ENCODE measurements at regions not wholly inside any gene's neighbourhood (a gene's known extent, or its start where the extent isn't known, plus 50 kb on each side); places are given as distances from the start of the nearest gene placed in this dataset.
A peak's percentile ranks its signal among the peaks of the same experiment; 100 is the strongest.
"Not testable (repeated sequence)": the region's sequence is repeated elsewhere in the genome, so short reads cannot be mapped to it uniquely, and the experiment has no call there.

DNA sequence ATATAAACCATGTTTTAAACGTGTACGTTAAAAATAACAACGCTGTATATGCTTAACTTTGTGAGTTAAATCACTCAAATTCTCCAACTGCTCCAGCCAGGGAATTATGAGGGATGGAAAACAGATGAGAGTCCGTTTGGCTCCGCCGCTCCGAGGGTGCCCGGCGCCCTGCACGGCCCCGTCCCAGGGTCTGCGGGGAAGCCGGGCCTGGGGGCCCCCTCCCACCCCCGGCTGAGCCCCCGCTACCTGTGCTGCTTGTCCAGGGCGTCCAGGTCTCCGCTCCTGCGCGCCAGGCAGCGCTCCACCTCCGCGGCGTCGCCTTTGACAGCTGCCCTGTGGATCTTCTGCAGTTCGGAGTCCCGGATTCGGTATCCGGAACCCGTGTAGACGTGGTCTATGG, 415.5 kb downstream of the FOXD4L4 start:
- DNase-seq = not testable (repeated sequence)

DNA sequence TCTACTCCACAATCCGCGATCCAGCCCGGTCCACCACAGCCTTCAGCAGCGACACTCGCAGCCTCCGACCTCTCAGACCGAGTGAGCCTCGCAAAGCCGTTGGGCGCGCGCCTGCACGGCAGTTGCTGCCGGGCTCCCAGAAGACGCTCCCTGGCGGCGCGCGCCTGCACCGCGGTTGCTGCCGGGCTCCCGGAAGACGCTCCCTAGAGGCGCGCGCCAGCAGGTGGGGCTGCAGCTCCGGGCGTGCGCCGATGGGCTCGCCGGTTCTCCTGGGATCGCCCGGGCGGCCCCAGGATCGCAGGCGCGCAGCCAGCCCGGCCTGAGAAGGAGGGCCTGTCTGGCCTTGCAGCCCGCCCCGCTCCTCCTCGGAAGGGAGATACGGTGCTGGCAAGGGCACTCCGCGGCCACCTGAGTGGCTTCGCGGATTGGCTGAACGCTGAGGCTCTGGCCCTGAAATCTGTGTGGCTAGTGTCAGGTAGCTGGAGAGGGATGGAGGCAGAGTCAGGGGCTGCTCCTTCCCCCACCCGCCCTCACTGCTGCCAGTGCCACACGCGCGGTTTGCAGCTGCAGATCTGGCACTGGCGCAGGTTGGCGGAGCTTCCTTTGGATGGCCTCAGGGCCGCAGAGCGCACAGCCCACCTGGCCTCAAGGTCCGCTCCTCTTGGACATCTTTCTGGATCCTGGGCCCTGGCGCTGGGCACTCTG, 416.2 kb downstream of the FOXD4L4 start:
- DNase-seq = peak; percentile 33

DNA sequence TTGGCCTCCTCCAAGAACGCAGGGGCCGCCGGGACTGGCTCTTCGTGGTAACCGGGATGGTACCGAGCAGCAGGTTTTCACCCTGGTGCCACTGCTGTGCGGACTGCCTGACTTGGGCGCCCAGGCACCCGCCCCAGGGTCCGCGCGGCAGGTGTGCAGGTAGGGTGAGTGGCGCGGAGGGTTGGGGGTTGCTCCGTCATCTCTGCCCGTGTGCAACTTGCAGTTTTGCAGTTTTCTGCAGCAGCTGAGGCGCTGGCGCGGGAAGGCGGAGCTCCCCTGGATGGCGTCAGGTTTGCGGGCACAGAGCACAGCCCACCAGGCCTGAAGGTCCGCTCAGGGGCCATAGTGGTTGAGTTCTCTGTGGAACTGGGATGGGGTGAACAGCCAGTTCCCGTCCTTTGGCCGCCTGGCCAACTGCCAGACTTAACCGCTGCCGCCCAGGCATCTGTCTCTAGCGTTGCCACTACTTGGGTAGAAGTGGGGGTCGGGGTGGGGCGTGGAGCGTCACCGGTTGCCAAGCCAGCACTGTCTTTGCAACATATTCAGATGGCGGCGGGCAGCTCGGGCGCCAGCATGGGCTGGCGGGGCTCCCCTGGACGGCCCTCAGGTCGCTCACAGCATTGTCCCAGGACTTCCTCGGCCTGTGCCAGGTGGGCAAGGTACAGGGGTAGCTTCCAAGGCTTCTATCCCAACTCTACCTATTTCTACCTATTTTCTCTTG, 417.2 kb downstream of the FOXD4L4 start:
- peak; percentile 19 for DNase-seq

DNA sequence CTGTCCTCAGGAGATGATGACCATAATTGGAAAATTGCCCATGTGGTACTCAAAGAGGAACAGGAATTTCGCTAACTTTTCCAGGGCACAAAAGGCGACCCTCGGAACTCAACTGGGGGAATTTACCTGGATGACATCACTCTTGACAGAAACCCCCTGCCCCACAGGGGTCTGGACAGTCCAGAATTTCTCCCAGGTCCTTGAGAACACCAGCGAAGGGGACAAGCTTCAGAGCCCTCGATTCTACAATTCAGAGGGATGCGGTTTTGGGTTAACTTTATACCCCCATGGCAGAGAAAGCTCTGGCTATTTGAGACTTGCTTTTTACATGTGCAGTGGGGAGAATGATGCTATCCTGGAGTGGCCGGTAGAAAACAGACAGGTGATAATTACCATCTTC, 445.4 kb downstream of the FOXD4L4 start:
- not testable (repeated sequence) for DNase-seq

DNA sequence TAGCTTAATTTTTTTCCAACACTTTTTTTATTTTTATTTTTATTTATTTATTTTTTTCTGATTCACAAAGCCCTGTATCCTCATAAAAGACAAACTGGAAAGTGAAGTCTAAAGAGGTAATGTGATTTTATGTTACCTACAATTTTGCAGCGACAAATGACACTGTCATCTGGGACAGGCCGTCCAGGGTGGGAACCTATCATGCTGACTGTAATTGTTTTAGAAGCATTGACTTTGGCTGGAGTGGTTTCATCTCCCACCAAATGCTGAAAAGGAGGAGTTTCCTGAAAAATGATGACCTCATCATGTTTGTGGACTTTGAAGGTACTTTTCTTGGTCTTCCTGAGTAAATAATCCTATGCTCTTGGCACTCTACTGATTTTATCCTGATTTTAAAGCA, 446.7 kb downstream of the FOXD4L4 start:
- DNase-seq = not testable (repeated sequence)

DNA sequence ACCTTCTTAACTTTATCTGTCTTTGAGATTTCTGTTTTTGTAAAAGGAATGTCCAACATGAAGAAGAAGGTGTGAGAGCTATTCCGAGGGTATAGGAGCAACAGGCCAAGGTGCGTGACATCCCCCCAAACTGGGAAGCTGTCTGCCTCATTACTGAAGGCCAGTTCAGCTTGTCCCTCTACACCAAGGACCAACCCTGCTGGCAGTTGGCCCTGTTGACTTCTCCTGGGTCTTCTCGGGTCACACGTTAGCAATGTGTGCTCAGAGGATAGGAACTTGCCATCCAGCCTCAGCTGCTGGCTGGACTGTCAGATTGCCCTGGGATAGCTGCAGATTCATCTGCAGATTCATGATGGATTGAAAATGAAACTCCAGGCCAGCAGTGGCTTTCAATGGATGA, 460.3 kb downstream of the FOXD4L4 start:
- DNase-seq = not testable (repeated sequence)

DNA sequence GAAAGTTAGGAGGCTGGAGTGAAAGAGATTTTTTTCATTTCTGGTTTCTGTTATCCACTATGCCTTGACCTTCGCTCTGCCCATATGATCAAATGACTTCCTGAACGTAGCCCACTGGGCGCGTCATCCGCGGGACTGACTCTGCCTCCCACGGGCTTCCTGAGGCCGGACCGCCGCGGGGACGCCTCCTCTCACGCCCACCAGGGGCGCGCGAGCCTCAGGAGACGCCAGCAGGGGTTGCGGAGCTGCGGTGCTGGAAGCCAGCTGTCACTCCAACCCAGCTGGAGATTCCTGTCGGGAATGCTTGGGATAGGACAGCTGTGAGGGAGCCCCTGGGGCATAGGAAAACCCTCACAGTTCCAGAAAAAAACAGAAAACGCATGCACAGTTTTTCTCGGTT, 461.5 kb downstream of the FOXD4L4 start:
- DNase-seq = not testable (repeated sequence)

DNA sequence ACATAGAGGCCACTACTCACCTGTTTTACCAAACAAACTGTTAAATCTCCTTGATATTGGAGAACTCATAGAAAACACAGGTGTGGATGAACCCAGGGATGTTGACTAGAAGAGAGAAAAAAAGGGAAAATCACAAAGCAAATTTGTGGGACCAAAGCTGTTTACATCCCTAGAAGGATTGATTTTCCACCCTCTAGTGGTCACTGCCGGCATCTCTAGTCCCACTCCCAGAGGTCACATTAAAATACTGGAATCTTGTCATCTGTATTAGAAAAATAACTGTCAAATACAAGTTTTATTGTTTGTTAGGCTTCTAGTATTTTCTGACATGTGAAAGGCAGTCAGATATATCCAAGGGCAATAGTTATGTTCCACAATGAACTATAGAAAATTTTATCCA, 469.7 kb downstream of the FOXD4L4 start:
- not testable (repeated sequence) for DNase-seq

DNA sequence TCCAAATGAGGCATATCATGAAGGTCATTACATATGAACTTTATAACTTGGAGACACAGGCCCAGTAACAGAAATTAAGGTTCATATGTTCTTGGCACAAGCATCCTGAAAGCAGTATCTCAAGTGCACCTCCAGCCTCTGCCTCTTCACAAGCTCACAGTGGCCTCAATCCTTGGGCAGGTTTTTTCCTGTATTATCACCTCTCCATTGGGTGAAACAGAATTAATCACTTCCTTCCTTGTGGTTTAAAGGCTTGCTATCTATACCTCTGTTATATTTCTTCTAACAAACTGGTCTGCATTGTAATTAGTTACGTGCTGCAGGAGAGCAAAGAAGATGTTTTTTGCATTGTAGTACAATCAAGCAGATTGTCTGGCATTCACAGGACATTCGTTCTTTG, 471.0 kb downstream of the FOXD4L4 start:
- not testable (repeated sequence) for DNase-seq

DNA sequence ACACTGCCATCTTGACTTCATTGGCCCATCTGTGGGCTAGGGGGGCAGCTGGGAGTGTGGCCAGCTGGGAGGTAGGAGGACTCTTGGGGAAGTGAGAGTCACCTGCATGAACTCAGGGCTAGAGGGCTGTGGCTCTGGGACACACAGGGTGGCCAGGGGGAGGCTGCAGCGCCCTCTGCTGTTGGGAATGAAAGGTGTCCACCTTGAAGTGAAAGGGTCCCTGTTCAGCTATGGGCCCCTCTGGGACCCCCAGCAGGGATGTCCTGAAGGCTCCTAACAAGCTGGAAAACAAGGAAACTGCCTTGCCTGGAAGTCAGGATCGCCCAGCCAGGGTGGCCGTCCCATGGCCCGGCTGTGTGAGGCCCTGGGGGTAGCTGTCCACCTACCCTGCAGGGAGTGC, 507.8 kb downstream of the FOXD4L4 start:
- DNase-seq = not testable (repeated sequence)

DNA sequence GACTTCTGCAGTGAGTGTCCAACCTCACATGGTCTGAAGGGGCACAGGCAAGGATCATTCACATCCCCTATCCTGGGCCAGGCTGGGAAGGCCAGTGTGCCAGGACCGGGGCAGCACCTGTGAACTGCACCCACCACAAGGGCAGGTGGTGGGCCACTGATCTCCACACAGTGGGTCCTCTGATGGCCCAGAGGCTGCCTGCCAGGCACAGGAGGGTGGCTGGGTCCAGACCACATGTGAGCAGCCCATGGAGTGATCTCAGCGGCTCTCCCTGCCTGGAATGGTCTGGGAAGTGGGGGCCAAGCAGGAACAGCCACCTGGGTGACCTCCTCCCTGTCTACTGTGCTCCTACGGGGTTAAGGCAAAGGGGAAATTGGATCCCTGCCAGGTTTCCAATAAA, 508.5 kb downstream of the FOXD4L4 start:
- not testable (repeated sequence) for DNase-seq

DNA sequence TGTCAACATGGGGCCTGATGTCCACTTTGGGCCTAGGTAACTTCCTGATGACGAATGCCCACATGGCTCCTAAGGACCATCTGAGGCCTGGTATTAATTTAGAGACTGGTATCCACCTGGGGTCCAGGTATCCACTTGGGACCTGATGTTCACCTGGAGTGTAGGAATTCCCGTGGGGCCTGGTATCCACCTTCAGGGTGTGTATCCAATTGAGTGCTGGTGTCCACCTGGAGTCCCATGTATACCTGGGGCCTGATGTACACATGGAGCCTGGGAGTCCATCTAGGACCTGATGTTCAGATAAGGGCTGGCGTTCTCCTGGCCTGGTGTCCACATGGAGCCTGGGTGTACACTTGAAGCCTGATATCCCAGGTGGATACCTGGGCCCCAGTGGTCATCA, 520.6 kb downstream of the FOXD4L4 start:
- DNase-seq = not testable (repeated sequence)

DNA sequence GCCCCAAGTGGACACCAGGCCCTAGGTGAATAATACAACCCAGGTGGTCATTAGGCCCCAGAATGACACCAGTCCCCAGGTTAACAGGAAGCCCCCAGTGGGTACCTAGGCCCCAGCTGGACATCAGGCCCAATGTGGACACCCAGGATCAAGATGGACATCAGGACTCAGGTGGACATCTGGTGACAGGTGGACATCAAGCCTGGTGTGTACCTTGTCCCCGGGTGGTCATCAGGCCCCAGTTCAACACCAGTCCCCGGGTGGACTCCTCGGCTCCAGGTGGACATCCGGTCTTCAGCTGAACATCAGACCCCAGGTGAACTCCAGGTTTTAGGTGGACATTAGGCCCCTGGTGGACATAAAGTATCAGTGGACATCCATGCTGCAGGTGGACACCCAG, 524.6 kb downstream of the FOXD4L4 start:
- not testable (repeated sequence) for DNase-seq

DNA sequence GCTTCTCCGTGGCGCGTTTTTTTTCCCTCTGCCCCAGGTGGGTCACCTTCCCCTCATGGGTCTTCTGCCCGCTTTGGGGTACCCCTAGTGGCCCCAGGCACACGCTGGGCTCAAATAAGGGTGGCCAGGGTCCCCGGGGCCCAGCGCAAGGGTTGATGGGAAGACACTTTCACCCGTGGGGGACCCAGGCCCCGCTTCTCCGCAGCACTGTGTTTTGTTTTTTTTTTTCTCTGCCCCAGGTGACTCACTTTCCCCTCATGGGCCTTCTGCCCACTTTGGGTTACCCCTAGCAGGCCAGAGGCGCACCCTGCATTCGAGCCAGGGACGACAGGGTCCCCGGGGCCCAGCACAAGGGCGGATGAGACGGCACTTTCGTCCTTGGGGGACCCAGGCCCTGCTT, 526.7 kb downstream of the FOXD4L4 start:
- not testable (repeated sequence) for DNase-seq

DNA sequence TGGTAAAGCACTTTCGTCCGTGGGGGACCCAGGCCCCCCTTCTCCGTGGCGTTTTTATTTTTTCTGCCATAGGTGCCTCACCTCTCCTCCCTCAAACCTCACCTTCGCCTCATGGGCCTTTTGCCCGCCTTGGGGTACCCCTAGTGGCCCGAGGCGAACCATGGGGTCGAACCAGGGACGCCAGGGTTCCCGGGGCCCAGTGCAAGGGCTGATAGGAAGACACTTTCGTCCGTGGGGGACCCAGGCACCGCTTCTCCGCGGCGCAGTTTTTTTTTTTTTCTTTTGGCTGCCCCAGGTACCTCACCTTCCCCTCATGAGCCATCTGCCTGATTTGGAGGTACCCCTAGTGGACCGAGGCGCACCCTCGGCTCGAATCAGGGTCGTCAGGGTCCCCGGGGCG, 527.8 kb downstream of the FOXD4L4 start:
- DNase-seq = not testable (repeated sequence)

DNA sequence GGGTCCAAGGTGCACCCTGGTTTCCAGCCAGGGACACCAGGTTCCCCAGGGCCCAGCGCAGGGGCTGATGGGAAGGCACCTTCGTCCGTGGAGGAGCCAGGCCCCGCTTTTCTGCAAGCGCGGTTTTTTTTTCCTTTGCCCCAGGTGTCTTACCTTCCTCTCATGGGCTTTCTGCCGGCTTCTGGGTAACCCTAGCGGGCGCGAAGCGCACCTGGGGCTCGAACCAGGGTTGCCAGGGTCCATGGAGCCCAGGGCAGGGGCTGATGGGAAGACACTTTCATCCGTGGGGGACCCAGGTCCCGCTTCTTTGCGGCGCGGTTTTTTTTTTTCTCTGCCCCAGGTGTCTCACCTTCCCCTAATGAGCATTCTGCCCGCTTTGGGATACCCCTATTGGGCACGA, 529.3 kb downstream of the FOXD4L4 start:
- DNase-seq = not testable (repeated sequence)

DNA sequence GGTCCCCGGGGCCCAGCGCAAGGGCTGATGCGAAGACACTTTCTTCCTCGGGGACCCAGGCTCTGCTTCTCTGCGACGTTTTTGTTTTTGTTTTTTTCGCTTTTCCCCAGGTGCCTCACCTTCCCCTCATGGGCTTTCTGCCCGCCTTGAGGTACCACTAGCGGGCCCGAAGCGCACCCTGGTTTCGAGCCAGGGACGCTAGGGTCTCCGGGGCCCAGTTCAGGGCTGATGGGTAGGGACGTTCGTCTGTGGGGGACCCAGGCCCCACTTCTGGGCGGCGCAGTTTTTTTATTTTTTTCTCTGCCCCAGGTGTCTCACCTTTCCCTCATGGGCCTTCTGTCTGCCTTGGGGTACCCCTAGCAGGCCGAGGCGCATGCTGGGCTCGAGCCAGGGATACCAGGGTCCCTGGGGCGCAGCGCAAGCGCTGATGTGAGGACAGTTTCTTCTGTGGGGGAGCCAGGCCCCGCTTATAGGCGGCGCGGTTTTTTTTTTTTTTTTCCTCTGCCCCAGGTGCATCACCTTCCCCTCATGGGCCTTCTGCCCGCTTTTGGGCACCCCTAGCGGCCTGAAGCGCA, 530.0 kb downstream of the FOXD4L4 start:
- not testable (repeated sequence) for DNase-seq

DNA sequence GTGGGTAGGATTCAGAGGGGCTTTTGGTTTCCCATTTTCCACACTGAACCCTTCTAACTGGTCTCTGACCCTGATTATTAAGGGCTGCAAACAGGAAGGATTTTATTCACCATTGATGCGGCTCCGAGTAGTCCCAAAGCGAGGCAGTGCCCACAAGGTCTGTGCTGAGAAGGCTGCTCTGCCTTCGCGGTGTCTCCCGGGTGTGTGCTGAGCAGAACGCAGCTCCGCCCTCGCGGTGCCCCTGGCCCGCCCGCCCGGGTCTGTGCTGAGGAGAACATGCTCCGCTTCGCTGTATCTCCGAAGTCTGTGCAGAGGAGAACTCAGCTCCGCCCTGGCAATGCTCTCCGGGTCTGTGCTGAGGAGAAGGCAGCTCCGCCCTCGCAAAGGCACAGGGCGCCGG, 530.7 kb downstream of the FOXD4L4 start:
- not testable (repeated sequence) for DNase-seq

DNA sequence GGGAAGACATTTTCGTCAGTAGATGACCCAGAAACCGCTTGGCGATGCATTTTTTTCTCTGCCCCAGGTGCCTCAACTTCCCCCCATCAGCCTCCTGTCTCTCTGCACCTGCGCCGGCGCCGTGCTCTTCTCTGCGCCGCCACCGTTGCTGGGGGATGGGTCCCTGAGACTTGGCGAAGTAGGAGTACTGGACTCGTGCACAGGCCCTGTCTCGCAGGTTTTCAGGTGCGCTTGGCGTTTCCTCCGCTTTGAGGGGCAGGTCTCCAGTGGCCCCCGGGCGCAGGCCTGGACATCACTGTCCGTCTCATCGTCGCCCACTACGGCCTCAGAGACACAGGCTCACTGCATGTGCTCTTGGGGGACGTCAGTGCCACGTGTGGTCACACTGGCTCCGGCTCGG, 532.1 kb downstream of the FOXD4L4 start:
- not testable (repeated sequence) for DNase-seq

DNA sequence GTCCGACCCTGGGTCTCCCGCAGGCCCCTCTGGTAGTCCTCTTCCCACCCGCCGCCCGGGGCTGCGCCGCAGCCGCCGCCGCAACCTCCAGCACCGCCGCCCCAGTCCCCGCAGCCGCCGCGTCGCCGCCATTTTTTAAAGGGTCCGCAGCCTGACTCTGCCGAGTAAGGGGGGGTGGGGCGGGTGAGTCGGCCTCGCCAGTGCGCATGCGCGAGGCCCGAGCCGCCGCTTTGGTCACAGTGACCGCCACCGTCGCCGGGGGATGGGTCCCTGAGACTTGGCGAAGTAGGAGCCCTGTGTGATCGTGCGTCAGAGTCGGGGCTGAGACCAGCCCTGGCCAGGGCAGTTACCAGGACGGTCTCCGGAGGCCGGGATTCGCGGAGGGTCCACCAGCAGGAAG, 532.8 kb downstream of the FOXD4L4 start:
- peak; percentile 51 for DNase-seq

DNA sequence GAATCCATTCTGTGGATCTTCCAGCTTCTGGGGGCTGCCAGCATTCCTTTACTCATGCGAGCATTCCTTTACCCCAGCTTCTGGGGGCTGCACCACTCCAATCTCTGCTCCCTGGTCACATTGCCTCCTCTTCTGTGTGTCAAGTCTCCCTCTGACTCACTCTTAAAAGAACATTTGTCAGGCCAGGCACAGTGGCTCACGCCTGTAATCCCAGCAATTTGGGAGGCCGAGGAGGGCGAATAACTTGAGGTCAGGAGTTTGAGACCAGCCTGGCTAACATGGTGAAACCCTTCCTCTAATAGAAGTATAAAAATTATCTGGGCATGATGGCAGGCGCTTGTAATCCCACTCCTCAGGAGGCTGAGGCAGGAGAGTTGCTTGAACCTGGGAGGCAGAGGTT, 541.9 kb downstream of the FOXD4L4 start:
- DNase-seq = not testable (repeated sequence)

Data from activated naive CD4-positive, alpha-beta T cell treated with anti-CD3 and anti-CD28 coated beads, Interleukin-2, amount 50 U/mL, for 16 hours (primary cell).